Activated CD4-positive, alpha-beta T cell treated with anti-CD3 and anti-CD28 coated beads, Interleukin-2, amount 50 U/mL, for 24 hours (primary cell): ENCODE measurements at regions not wholly inside any gene's neighbourhood (a gene's known extent, or its start where the extent isn't known, plus 50 kb on each side); places are given as distances from the start of the nearest gene placed in this dataset.

ENCODE experiments used
- DNase-seq, 2 donors: peaks; one replicate each; pipeline ENCODE4 v3.0.0-alpha.2; 2020; ENCODE audit warnings: low read depth in 1 of 2, low spot score in 1 of 2

- no peak for DNase-seq
Observed at GRCh38 chr1:22349362-22350043, 102.1 kb upstream of the ZBTB40 start.

- DNase-seq: no peak
Observed at GRCh38 chr1:22350171-22350923, 101.3 kb upstream of the ZBTB40 start.

- DNase-seq: no peak
Observed at GRCh38 chr1:22350924-22351767, 100.5 kb upstream of the ZBTB40 start.

GRCh38 chr1:22351768-22352080 is 99.9 kb upstream of the ZBTB40 start:
- no peak for DNase-seq

GRCh38 chr1:22352355-22352754 is 99.3 kb upstream of the ZBTB40 start:
- no peak for DNase-seq

- DNase-seq: no peak
Observed at GRCh38 chr1:22352896-22353295, 98.8 kb upstream of the ZBTB40 start.

GRCh38 chr1:22359427-22359826 is 92.2 kb upstream of the ZBTB40 start:
- DNase-seq: no peak

GRCh38 chr1:22362626-22363402 is 88.8 kb upstream of the ZBTB40 start:
- no peak for DNase-seq

- DNase-seq: no peak
Observed at GRCh38 chr1:22363403-22364325, 88.0 kb upstream of the ZBTB40 start.

GRCh38 chr1:22364326-22364650 is 87.4 kb upstream of the ZBTB40 start:
- no peak for DNase-seq

GRCh38 chr1:22364764-22365163 is 86.9 kb upstream of the ZBTB40 start:
- no peak for DNase-seq

- no peak for DNase-seq
Observed at GRCh38 chr1:22365331-22366295, 86.0 kb upstream of the ZBTB40 start.

- DNase-seq: no peak
Observed at GRCh38 chr1:22366346-22366745, 85.3 kb upstream of the ZBTB40 start.

GRCh38 chr1:22368125-22368524 is 83.5 kb upstream of the ZBTB40 start:
- no peak for DNase-seq

- DNase-seq: no peak
Observed at GRCh38 chr1:22369294-22370189, 82.1 kb upstream of the ZBTB40 start.

GRCh38 chr1:22370190-22370498 is 81.5 kb upstream of the ZBTB40 start:
- no peak for DNase-seq

- no peak for DNase-seq
Observed at GRCh38 chr1:22371408-22371807, 80.2 kb upstream of the ZBTB40 start.

- no peak for DNase-seq
Observed at GRCh38 chr1:22373252-22373651, 78.4 kb upstream of the ZBTB40 start.
